NOMO-1 treated with DMSO at 0.1 percent for 48 hours (cell line): ENCODE measurements at regions not wholly inside any gene's neighbourhood (a gene's known extent, or its start where the extent isn't known, plus 50 kb on each side); places are given as distances from the start of the nearest gene placed in this dataset.

Experiments
- DNase-seq: peaks from one replicate; lab custom pipeline; 2025; ENCODE audit not compliant: unreplicated experiment; lab: John Stamatoyannopoulos, UW

- DNase-seq: no peak
Observed at GRCh38 chr16:64184156-64184555, 937.7 kb downstream of the CDH11 start.

DNA sequence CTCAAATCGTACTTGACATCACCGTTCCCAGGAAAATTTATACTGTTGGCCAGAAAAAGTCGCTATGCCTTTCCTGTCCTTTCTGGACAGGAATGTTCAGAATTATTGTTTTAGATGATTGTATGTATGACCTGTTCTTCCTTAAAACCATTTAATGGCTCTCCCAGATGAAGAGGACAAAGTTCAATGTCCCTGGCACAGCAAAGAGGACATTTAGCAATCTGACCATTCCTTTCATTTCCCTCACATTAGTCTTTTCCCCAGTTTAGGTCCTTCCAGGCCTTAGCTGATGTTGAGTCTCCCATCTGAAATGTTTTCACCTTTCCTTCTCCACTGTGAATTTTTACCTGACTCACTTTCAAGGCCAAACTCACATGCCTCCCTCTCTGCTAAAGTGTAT is 938.9 kb downstream of the CDH11 start:
- DNase-seq: no peak

GRCh38 chr16:64181271-64181925 is 940.5 kb downstream of the CDH11 start:
- DNase-seq: no peak

GRCh38 chr16:64180136-64180900 is 941.5 kb downstream of the CDH11 start:
- no peak for DNase-seq

DNA sequence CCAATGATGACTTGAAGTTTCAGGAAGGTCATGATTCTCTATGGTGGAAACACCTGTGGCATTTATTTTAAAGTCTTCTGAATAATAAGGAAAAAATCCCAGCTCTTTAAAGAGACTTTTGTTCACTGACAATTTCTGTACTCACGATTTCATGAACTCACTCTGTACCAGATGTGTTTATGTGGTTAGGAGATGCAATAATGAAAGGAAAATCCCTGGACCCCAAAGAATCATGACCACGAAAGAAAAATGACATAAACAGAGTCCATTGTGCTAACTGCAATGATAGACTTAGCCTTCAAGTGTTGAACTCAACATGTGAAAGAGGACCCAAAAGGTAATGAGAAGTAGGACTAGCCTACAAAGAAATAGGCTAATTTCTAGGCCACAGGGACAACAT is 947.5 kb downstream of the CDH11 start:
- no peak for DNase-seq

- no peak for DNase-seq
Observed at GRCh38 chr16:64172652-64173051, 949.2 kb downstream of the CDH11 start.

- DNase-seq: no peak
Observed at GRCh38 chr16:64172226-64172625, 949.6 kb downstream of the CDH11 start.

DNA sequence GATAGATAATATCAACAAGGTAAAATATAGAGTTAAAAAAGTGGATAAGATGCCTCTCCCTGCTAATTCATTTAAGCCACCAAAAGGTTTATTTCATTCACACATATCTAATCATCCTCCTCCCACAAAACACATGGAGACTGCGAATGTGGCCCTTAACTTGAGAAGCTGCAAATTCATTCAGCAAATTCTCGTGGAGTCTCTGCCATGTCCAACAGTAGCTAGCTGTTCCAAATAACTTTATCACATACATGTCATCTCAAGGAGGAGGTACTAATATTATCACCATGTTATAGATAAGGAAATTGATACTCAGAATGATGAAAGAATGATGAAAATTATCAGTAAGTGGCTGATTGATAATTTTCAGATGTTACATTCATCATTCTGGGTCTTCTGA is 950.2 kb downstream of the CDH11 start:
- DNase-seq: no peak

DNA sequence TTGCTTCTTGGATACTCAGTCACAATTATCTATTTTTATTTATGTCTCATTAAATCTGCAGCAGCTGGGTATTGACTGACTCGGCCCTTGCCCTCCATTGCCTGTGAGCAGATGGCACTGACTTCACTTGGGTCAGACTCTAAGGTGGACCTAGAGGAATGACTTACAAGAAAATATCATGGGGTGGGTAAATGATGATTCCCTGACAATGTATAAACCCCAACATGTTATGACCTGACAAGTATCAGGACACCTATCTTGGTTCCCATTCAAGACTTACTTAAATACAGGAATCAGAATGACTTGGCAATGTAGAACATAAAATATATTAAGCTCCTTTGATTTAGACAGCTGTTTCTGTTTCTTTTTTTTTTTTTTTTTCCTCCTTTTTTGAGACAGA is 953.5 kb downstream of the CDH11 start:
- no peak for DNase-seq

DNA sequence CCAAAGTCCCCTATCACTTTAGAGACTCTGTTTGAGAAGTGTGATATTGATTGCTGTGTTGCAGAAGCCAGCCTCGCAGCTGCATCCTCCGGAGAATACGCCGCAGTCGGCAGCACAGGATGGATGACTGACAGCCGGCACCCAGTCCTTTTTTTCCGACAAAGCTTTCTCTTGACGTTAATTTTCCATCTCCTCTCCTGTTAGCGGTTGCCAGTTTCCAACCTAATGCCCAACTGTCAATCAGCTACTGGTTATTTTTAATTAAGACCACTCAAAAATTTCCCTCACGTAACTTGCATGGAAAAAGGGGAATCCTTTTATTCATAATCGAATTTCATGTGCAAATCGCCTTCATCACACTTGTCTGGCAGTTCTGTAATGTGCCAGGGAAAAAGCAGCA is 953.9 kb downstream of the CDH11 start:
- no peak for DNase-seq

DNA sequence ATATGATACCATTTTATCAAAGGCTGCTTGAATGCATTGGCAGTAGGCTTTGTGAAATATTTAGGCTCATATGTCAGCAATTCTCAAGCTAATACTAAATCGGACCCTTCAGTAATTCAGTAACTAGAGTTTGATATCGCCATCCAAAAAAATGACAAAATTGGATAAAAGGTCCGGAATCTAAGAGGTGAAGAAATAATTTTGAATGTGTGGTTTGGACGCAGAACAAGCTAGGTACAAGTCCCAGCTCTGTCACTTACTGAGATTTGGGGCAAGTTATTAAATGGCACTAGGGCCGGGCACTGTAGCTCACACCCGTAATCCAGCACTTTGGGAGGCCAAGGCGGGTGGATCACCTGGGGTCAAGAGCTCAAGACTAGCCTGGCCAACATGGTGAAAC is 956.5 kb downstream of the CDH11 start:
- DNase-seq: no peak

- DNase-seq: no peak
Observed at GRCh38 chr16:64162613-64163375, 959.1 kb downstream of the CDH11 start.

DNA sequence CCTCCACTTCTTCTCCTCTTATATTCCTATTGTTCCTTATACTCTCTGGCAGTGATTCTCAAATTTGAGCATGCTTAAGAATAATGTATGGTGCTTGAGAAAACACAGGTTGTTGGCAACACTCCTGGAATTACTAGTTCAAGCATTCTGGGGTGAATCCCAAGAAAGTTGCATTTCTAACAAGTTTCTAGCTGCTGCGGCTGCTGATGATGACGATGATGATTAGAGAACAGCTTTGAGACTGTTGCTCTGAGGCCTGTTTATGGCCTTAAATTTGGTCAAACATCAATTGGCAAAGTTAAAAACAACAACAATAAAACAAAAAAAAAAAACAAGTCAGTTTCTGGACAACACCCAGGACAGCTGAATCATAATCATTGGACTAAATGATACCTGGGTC is 961.9 kb downstream of the CDH11 start:
- no peak for DNase-seq

DNA sequence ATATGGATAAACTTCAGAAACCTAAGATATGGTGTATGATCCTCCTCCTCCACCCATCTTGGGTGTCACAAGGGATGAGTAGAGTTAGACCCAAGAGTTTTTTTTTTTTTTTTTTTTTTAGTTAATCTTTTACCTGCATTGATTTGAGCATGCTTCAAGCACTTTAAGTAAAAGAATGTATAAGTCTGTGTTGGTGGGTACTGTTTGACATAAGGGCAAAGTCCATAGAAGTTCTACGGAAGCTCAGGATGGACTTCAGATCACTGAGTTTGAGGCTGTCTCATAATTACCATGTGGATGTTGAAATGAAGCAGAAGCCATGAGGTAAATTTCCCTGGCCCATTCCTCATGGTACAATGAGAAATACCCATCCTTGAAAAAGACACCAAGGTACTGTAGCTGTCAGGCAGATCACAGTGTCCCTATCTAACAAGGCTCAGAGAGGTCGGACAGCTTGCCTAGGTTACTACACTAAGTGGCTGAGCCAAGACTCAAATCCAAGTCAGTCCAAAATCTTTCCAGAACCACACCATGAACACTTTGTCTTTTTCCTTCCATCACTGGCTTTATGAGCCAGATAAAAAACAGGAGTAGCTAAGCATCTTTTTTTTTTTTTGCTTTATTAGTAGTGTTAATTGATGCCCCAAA is 962.8 kb downstream of the CDH11 start:
- no peak for DNase-seq

GRCh38 chr16:64153718-64154117 is 968.1 kb downstream of the CDH11 start:
- DNase-seq: no peak

GRCh38 chr16:64151990-64152767 is 969.7 kb downstream of the CDH11 start:
- no peak for DNase-seq

- DNase-seq: no peak
Observed at GRCh38 chr16:64150193-64150592, 971.7 kb downstream of the CDH11 start.

DNA sequence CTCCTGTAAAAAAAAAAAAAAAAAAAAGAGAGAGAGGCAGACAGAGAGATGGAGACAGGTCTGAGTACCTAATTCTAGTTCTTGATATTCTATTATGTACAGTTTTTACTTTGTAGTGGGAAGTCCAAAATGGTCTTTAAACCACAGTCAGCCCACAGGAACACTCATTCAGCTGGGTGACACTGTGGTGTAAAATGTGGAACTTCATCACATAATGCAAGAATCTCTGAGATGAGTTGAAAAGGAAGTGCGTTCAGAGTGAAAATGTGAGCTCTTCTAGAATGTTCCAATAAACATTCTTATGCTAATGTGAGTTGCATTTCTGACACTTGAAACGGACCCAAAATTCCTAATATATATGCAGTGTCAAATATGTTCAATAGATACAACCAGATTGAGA is 972.1 kb downstream of the CDH11 start:
- no peak for DNase-seq

DNA sequence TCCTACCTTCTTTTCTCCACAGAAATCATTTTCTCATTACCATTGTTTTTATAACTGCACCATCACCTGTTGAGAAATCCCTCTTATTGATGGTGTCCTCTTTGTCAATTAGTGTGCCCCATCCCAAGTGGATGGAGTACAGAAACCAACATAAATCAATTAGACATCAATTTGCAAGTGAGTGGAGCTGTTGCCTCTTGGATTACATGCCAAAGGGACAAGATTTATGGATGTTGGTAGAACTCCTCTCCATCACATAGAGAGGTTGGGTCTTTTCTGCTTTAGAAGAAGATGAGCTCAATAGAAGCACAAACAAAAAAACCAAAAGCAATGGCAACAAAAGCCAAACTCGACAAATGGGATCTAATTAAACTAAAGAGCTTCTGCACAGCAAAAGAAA is 973.5 kb downstream of the CDH11 start:
- no peak for DNase-seq

GRCh38 chr16:64147941-64148340 is 973.9 kb downstream of the CDH11 start:
- DNase-seq: no peak

GRCh38 chr16:64144617-64145016 is 977.2 kb downstream of the CDH11 start:
- DNase-seq: no peak
